AG10803 (cell line): ENCODE measurements at regions not wholly inside any gene's neighbourhood (a gene's known extent, or its start where the extent isn't known, plus 50 kb on each side); places are given as distances from the start of the nearest gene placed in this dataset.

Source experiments
- DNase-seq: peaks from one replicate; pipeline ENCODE4 v3.0.0; 2010; ENCODE audit warnings: low read depth
- H3K4me3 ChIP-seq: 2 replicates; pipeline ENCODE4 v1.5.1; 2011; ENCODE audit warnings: mild to moderate bottlenecking, low read length, control low read depth
- TF ChIP-seq, protein P1 (sequence below): conservative IDR thresholded peaks from 2 replicates; pipeline ENCODE4 v1.5.1; 2011; ENCODE audit warnings: mild to moderate bottlenecking, low read length, control low read depth, inconsistent platforms

DNA sequence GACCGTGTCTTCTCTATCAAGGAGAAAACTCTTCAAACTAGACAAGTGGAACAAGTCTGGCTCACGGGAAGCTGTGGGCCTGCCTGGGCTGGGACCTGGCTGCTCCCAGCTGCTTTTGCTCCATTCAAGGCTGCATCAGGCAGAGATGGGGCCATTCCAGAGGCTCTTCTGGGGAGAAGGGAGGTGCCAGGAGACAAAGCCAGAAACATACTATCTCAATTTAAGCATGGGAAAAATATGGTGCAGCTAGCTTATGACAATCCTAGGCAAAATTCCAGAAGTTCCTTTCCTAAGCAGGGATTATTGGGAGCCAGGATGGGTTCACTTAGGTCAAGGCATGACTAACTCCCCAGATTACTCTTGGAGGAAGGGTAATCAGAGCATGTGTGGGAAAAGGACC, 90.8 kb upstream of the SLC2A1 start:
- peak; percentile 60 for DNase-seq
- TF ChIP-seq, protein P1, sequence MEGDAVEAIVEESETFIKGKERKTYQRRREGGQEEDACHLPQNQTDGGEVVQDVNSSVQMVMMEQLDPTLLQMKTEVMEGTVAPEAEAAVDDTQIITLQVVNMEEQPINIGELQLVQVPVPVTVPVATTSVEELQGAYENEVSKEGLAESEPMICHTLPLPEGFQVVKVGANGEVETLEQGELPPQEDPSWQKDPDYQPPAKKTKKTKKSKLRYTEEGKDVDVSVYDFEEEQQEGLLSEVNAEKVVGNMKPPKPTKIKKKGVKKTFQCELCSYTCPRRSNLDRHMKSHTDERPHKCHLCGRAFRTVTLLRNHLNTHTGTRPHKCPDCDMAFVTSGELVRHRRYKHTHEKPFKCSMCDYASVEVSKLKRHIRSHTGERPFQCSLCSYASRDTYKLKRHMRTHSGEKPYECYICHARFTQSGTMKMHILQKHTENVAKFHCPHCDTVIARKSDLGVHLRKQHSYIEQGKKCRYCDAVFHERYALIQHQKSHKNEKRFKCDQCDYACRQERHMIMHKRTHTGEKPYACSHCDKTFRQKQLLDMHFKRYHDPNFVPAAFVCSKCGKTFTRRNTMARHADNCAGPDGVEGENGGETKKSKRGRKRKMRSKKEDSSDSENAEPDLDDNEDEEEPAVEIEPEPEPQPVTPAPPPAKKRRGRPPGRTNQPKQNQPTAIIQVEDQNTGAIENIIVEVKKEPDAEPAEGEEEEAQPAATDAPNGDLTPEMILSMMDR = no peak
- no peak overlapping the region for H3K4me3 ChIP-seq

DNA sequence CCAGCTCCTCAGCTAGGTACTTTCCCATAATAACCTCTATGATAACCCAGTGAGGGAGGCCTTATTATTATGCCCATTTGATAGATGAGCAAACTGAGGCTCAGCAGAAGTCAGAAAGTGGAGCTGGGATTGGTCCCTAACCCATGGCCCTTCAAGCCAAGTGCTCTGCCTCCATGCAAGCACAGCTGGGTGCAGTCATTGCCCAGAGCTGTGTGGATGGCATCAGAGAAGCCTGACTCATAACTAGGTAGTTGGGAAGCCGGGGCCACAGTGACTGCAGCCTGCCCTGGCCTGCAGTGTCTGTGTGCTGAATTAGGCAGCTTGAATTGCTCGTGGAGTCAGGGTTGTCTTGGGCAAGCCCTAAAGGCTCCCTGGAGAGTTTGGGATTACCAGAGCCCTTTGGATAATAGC, 89.9 kb upstream of the SLC2A1 start:
- no peak overlapping the region for H3K4me3 ChIP-seq
- DNase-seq = peak; percentile 20
- TF ChIP-seq, protein P1 = no peak

DNA sequence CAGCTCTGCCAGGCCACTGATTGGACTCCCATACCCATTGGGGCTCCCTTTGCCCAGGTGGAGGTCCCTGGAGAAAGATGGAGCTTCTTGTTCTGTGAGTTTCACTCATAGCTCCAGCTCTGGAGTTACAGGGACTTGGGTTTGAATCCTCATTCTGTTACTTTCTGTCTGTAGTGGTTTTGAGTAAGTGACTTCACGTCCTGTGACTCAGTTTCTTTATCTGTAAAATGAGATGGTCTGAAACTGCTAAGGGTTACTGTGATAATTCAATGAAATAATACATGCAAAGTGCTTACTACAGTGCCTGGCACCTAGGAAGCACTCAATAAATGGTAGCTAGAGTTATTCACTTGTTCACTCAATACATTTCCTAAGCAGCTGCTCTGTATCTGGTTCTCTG, 88.5 kb upstream of the SLC2A1 start:
- TF ChIP-seq, protein P1 = no peak
- H3K4me3 ChIP-seq = no peak overlapping the region
- no peak for DNase-seq

DNA sequence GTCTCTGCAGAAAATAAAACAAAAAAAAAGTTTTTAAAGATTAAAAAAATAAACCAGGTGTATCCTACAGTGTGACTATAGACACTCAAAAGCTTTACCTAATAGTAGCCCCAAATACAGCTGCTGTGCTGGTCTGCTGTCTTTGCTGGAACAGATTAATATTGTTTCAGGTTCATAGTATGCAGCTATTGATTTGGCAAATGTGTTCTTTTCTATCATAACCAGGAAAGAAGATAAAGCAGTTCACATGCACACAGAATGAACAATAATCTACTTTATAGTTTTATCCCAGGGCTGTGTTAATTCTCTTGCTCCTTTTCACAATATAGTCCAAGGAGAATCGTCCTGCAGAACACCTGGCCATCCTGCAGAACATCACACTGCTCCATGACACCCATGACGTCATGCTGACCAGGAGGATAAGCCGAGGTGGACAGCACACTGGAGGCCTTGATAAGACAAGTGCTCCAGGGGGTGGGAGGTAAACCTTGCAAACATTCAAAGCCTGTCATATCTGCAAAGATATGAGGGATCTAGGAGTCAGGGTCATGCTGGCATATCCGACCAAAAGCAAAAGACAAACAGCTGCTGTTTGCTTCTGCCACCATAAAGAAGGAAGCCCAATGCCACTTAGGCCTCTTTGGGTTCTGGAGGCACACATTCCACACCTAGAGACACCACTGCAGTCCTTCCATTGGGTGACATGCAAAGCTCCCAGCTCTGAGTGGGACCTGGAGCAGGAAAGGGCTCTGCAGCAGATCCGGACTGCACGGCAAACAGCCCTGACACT, 86.1 kb upstream of the SLC2A1 start:
- no peak overlapping the region for H3K4me3 ChIP-seq
- TF ChIP-seq, protein P1 = no peak

DNA sequence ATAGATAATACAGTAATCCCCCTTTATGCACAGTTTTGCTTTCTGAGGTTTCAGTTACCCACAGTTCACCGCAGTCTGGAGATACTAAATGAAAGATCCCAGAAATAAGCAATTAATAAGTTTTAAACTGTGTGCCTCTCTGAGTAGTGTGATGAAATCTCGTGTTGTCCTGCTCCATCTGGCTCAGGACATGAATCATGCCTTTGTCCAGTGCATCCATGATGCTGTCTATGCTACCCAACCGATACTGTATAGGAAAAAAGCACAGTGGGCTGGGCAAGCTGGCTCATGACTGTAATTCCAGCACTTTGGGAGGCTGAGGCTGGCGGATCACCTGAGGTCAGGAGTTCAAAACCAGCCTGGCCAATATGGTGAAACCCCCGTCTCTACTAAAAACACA, 85.0 kb upstream of the SLC2A1 start:
- DNase-seq = no peak
- no peak overlapping the region for H3K4me3 ChIP-seq
- TF ChIP-seq, protein P1 = no peak

More for the DNA sequence above, 86.1 kb upstream of the SLC2A1 start:
- DNase-seq = no peak

DNA sequence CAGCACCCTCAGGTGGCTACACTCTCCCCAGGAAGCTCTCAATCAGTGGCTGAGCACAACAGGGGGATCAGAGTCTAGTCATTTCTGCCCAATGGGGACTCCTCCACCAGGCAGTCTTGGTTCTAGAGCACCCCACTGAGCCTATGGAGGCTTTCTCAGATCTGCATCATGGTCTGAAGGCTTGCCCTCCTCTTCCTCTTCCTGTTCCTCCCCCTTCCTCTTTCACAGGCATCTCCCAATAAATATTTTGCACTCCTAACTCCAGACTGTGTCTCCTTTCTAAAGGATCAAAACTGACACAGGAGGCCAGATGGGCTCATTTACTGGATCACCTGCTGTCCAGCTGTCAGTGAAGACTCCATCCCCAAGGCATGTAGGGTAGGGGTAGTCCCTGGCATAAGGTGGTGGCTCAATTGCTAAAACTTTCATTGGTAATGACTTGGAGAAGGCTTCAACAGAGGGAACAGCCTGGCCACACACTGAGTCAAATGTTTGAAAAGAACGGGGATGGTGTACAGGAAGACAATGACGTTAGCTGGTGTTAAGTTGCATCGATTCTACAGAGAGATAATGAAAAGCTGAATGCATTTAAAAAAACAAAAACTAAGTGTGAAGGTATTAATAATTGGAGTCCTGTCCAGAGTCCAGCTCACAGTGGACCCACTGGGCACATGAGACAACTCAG, 84.2 kb upstream of the SLC2A1 start:
- H3K4me3 ChIP-seq = no peak overlapping the region
- TF ChIP-seq, protein P1 = no peak
- no peak for DNase-seq

DNA sequence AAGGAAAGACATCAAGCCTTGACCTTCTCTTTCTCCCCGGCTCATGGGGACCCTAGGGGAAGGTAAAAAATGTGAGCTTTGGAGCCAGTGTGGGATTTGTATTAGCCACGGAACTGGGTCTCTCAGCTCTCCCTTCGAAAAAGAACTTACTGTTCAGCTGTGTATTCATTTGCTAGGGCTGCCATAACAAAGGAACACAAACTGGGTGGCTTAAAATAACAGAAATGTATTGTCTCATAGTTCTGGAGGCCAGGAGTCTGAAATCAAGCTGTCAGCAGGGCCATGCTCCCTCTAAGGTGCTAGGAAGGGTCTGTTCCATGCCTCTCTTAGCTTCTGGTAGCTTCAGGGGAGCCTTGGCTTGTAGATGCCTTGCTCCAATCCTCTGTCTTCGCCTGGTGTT, 83.5 kb upstream of the SLC2A1 start:
- TF ChIP-seq, protein P1 = no peak
- no peak for DNase-seq
- no peak overlapping the region for H3K4me3 ChIP-seq
